ENCODE measurements at regions not wholly inside any gene's neighbourhood (a gene's known extent, or its start where the extent isn't known, plus 50 kb on each side); places are given as distances from the start of the nearest gene placed in this dataset.
"Not testable (repeated sequence)": the region's sequence is repeated elsewhere in the genome, so short reads cannot be mapped to it uniquely, and the experiment has no call there.

DNA sequence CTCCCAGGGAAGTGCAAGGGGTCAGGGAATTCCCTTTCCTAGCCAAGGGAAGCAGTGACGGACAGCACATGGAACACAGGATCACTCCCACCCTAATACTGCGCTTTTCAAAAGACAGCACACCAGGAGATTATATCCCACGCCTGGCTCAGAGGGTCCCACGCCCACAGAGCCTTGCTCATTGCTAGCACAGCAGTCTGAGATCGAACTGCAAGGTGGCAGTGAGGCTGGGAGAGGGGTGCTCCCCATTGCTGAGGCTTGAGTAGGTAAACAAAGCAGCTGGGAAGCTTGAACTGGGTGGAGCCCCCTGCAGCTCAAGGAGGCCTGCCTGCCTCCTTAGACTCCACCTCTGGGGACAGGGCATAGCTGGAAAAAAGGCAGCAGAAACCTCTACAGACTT is 149.2 kb downstream of the MACC1 start:
- not testable (repeated sequence) for TF ChIP-seq CTCF (IDR thresholded peaks at IDR 0.05; ENCODE audit: insufficient read depth, low read length, poor library complexity, severe bottlenecking); EZH2phosphoT487 (conservative IDR thresholded peaks at IDR 0.05; ENCODE audit: low read length)

Data from SU-DHL-6 (cell line).